HEK293T (cell line): ENCODE measurements at regions not wholly inside any gene's neighbourhood (a gene's known extent, or its start where the extent isn't known, plus 50 kb on each side); places are given as distances from the start of the nearest gene placed in this dataset.

Experiments used
- CTCF ChIA-PET: fragments of 350-600 bp; formaldehyde crosslinking; extraction: SDS; loops from one replicate; lab custom pipeline; 2021; ENCODE audit warnings: antibody characterized with exemption, inconsistent platforms; lab: Yijun Ruan, JAX
- POLR2A ChIA-PET: fragments of 350-600 bp; formaldehyde crosslinking; extraction: SDS; loops from one replicate; lab custom pipeline; 2020; ENCODE audit warnings: antibody characterized with exemption, inconsistent platforms; lab: Yijun Ruan, JAX
- DNase-seq: peaks from one replicate; pipeline ENCODE4 v3.0.0; 2012; ENCODE audit warnings: mixed read lengths; ENCODE audit errors: extremely low spot score
- ARNT ChIP-seq: fragments of 450-650 bp; IDR thresholded peaks from 2 replicates; pipeline ENCODE4 v1.6.1; 2017; ENCODE audit warnings: mild to moderate bottlenecking
- BHLHE40 ChIP-seq: fragments of 450-650 bp; IDR thresholded peaks from 2 replicates; pipeline ENCODE4 v1.6.1; 2016; ENCODE audit warnings: mild to moderate bottlenecking, moderate library complexity, borderline replicate concordance
- CTBP1 ChIP-seq: fragments of 450-650 bp; IDR thresholded peaks from 2 replicates; pipeline ENCODE4 v1.6.1; 2016; ENCODE audit warnings: borderline replicate concordance
- ELF4 ChIP-seq: fragments of 450-650 bp; IDR thresholded peaks from 2 replicates; pipeline ENCODE4 v1.6.1; 2017; ENCODE audit warnings: antibody characterized with exemption
- FOXA1 ChIP-seq: fragments of 450-650 bp; IDR thresholded peaks from 2 replicates; pipeline ENCODE4 v1.6.1; 2016; ENCODE audit warnings: mild to moderate bottlenecking
- FOXK2 ChIP-seq: fragments of 450-650 bp; IDR thresholded peaks from 2 replicates; pipeline ENCODE4 v1.6.1; 2016; ENCODE audit warnings: mild to moderate bottlenecking
- FOXM1 ChIP-seq: fragments of 450-650 bp; IDR thresholded peaks from 2 replicates; pipeline ENCODE4 v1.6.1; 2017; ENCODE audit warnings: mild to moderate bottlenecking, borderline replicate concordance
- HDGF ChIP-seq: fragments of 450-650 bp; IDR thresholded peaks from 2 replicates; pipeline ENCODE4 v1.6.1; 2017; ENCODE audit warnings: antibody characterized with exemption, borderline replicate concordance
- L3MBTL2 ChIP-seq: fragments of 450-650 bp; conservative IDR thresholded peaks from 2 replicates; pipeline ENCODE4 v1.6.1; 2016; ENCODE audit warnings: mild to moderate bottlenecking
- LEF1 ChIP-seq: fragments of 450-650 bp; IDR thresholded peaks from 2 replicates; pipeline ENCODE4 v1.6.1; 2017; ENCODE audit warnings: mild to moderate bottlenecking, borderline replicate concordance
- NFRKB ChIP-seq: fragments of 450-650 bp; IDR thresholded peaks from 2 replicates; pipeline ENCODE4 v1.6.1; 2016; ENCODE audit warnings: mild to moderate bottlenecking, moderate library complexity
- PKNOX1 ChIP-seq: fragments of 450-650 bp; IDR thresholded peaks from 2 replicates; pipeline ENCODE4 v1.6.1; 2016
- SP1 ChIP-seq: fragments of 450-650 bp; IDR thresholded peaks from 2 replicates; pipeline ENCODE4 v1.6.1; 2017
- SUZ12 ChIP-seq: fragments of 450-650 bp; IDR thresholded peaks from 2 replicates; pipeline ENCODE4 v1.6.1; 2016; ENCODE audit warnings: mild to moderate bottlenecking
- TARDBP ChIP-seq: fragments of 450-650 bp; IDR thresholded peaks from 2 replicates; pipeline ENCODE4 v1.6.1; 2016
- ZNF384 ChIP-seq: fragments of 450-650 bp; IDR thresholded peaks from 2 replicates; pipeline ENCODE4 v1.6.1; 2016

- TF ChIP-seq TARDBP (no peak), FOXA1 (no peak), SP1 (no peak), SUZ12 (no peak), PKNOX1 (no peak), NFRKB (no peak), HDGF (no peak), CTBP1 (no peak), FOXM1 (no peak), BHLHE40 (no peak), LEF1 (no peak), ELF4 (no peak), ZNF384 (no peak), ARNT (no peak), FOXK2 (no peak), L3MBTL2 (no peak)
- DNase-seq = no peak
- CTCF ChIA-PET = no interaction called here
- POLR2A ChIA-PET = no interaction called here
Observed at GRCh38 chr21:15283789-15284188, 219.0 kb upstream of the NRIP1 start.

- POLR2A ChIA-PET = no interaction called here
- no peak for DNase-seq
- no peak for TF ChIP-seq CTBP1
- CTCF ChIA-PET = interaction anchor here (0.9 kb wide), 1 partner anchor 421 kb away, joined by 5 read pairs; no protein-coding TSS in a partner anchor
Observed at GRCh38 chr21:15285556-15285955, 220.8 kb upstream of the NRIP1 start.

GRCh38 chr21:15289246-15289645 lies 224.4 kb upstream of the NRIP1 start:
- ChIA-PET POLR2A (no interaction called here), CTCF (no interaction called here)
- DNase-seq = no peak
- no peak for TF ChIP-seq SUZ12
- TF ChIP-seq NFRKB = no peak
- TF ChIP-seq ELF4 = no peak
- no peak for TF ChIP-seq FOXK2
- TF ChIP-seq TARDBP = no peak
- no peak for TF ChIP-seq ZNF384
- TF ChIP-seq FOXM1 = no peak
- no peak for TF ChIP-seq CTBP1
- TF ChIP-seq ARNT = no peak

- ChIA-PET POLR2A (no interaction called here), CTCF (no interaction called here)
- peak; percentile 61 for DNase-seq
- TF ChIP-seq TARDBP (no peak), NFRKB (no peak), HDGF (no peak)
Observed at GRCh38 chr21:15289896-15290841, 225.4 kb upstream of the NRIP1 start.

- TF ChIP-seq HDGF (no peak), NFRKB (no peak), ZNF384 (no peak), BHLHE40 (no peak), L3MBTL2 (no peak)
- ChIA-PET CTCF (no interaction called here), POLR2A (no interaction called here)
- no peak for DNase-seq
Observed at GRCh38 chr21:15291621-15292266, 226.9 kb upstream of the NRIP1 start.

GRCh38 chr21:15293240-15293639 lies 228.4 kb upstream of the NRIP1 start:
- ChIA-PET POLR2A (no interaction called here), CTCF (no interaction called here)
- peak; percentile 14 for DNase-seq
- TF ChIP-seq FOXM1 (no peak), L3MBTL2 (no peak), FOXK2 (no peak), SUZ12 (no peak), LEF1 (no peak), PKNOX1 (no peak), SP1 (no peak), CTBP1 (no peak), ZNF384 (no peak), HDGF (no peak), ARNT (no peak), NFRKB (no peak), ELF4 (no peak), BHLHE40 (no peak), TARDBP (no peak), FOXA1 (no peak)

- DNase-seq = no peak
- TF ChIP-seq FOXA1 = no peak
- TF ChIP-seq SUZ12 = no peak
- TF ChIP-seq HDGF = no peak
- TF ChIP-seq BHLHE40 = no peak
- no peak for TF ChIP-seq CTBP1
- TF ChIP-seq PKNOX1 = no peak
- no peak for TF ChIP-seq SP1
- no peak for TF ChIP-seq FOXK2
- TF ChIP-seq LEF1 = no peak
- no peak for TF ChIP-seq ELF4
- TF ChIP-seq L3MBTL2 = no peak
- TF ChIP-seq ZNF384 = no peak
- no peak for TF ChIP-seq TARDBP
- no peak for TF ChIP-seq NFRKB
- CTCF ChIA-PET = no interaction called here
- POLR2A ChIA-PET = no interaction called here
Observed at GRCh38 chr21:15295875-15296274, 231.1 kb upstream of the NRIP1 start.
